HepG2 (cell line): ENCODE measurements at regions not wholly inside any gene's neighbourhood (a gene's known extent, or its start where the extent isn't known, plus 50 kb on each side); places are given as distances from the start of the nearest gene placed in this dataset.

Experiments used
- ATAC-seq: fragments of 200-7000 bp; cut with Tn5 transposase; 3 replicates; pipeline ENCODE4 v1.9.1; 2020; ENCODE audit warnings: mild to moderate bottlenecking, moderate library complexity
- BruUV-seq: library from RNA; stranded (reverse); fragments of 400-500 nt; replicated peaks from 2 replicates; lab custom pipeline; 2021; lab: Mats Ljungman, UMichigan
- CTCF ChIA-PET: fragments of 300-600 bp; formaldehyde crosslinking; extraction: SDS; loops from one replicate; lab custom pipeline; 2021; ENCODE audit warnings: low total read pairs, inconsistent platforms, low intra/inter-chr PET ratio; lab: Yijun Ruan, JAX
- POLR2A ChIA-PET: fragments of 350-600 bp; sonication (Branson Sonifier 250); formaldehyde crosslinking; loops from one replicate; lab custom pipeline; 2020; ENCODE audit warnings: antibody characterized with exemption, inconsistent platforms; lab: Yijun Ruan, JAX
- DNase-seq: peaks from one replicate; pipeline ENCODE4 v3.0.0-alpha.2; 2015; ENCODE audit warnings: low spot score
- FAIRE-seq: peaks from 3 replicates; lab custom pipeline; 2011; peaks lifted over from hg19 to GRCh38; lab: Jason Lieb, UNC
- H2AFZ ChIP-seq: one replicate; pipeline ENCODE4 v1.6.1; 2011; ENCODE audit warnings: low read length, inconsistent platforms
- H3K27ac ChIP-seq: fragments of 300-600 bp; 3 replicates; pipeline ENCODE4 v1.8.0; 2011; ENCODE audit warnings: mixed run types, mild to moderate bottlenecking, mixed read lengths, low read length, inconsistent platforms; ENCODE audit not compliant: insufficient read depth; ENCODE audit errors: extremely low read length
- H3K27me3 ChIP-seq, 2 experiments: fragments of 200-600 bp in 1 of 2; 2 replicates in 1 of 2; 3 replicates in 1 of 2; pipeline versions ENCODE4 v1.6.0 to v1.8.0; 2011; ENCODE audit warnings: low read length in 2 of 2, mild to moderate bottlenecking in 2 of 2, moderate library complexity in 2 of 2, inconsistent platforms in 1 of 2; ENCODE audit not compliant: insufficient read depth in 2 of 2, control insufficient read depth in 1 of 2
- H3K36me3 ChIP-seq, 2 experiments: fragments of 200-600 bp in 1 of 2; replicated peaks in 1 of 2; 2 replicates in 1 of 2; 3 replicates in 1 of 2; pipeline versions ENCODE4 v1.5.1 to v1.8.0; 2011; ENCODE audit warnings: low read length in 2 of 2, inconsistent platforms in 1 of 2; ENCODE audit not compliant: insufficient read depth in 2 of 2, control insufficient read depth in 1 of 2
- H3K4me1 ChIP-seq: 2 replicates; pipeline ENCODE4 v1.5.1; 2012; ENCODE audit warnings: low read length, inconsistent platforms; ENCODE audit not compliant: insufficient read depth
- H3K4me2 ChIP-seq: 2 replicates; pipeline ENCODE4 v1.6.0; 2011; ENCODE audit warnings: low read depth, low read length, inconsistent platforms
- H3K4me3 ChIP-seq, 3 experiments: fragments of 200-600 bp in 1 of 3; sonication (generic), shearing (Covaris generic) in 1 of 3; replicated peaks in 1 of 3; 2 replicates each; pipeline ENCODE4 v1.5.1; 2011 to 2016; ENCODE audit warnings: low read length in 3 of 3, inconsistent platforms in 2 of 3, low read depth in 2 of 3, mild to moderate bottlenecking in 2 of 3, control low read depth in 1 of 3, mixed read lengths in 1 of 3; ENCODE audit not compliant: insufficient read depth in 1 of 3
- H3K79me2 ChIP-seq: one replicate; pipeline ENCODE4 v1.6.1; 2011; ENCODE audit warnings: low read length, inconsistent platforms; ENCODE audit not compliant: insufficient read depth
- H3K9ac ChIP-seq: 2 replicates; pipeline ENCODE4 v1.6.0; 2011; ENCODE audit warnings: mild to moderate bottlenecking, low read depth, low read length, inconsistent platforms; ENCODE audit not compliant: insufficient read depth
- H3K9me3 ChIP-seq: 2 replicates; pipeline ENCODE4 v1.5.1; 2012; ENCODE audit warnings: mild to moderate bottlenecking, low read length
- H4K20me1 ChIP-seq: 2 replicates; pipeline ENCODE4 v1.6.0; 2011; ENCODE audit warnings: inconsistent platforms, mild to moderate bottlenecking, low read length, moderate library complexity; ENCODE audit not compliant: insufficient read depth
- CEBPG ChIP-seq: IDR thresholded peaks from 2 replicates; pipeline ENCODE4 v1.6.1; 2016
- GATA4 ChIP-seq: sonication (generic); IDR thresholded peaks from 2 replicates; pipeline ENCODE4 v1.6.1; 2016; ENCODE audit warnings: antibody characterized with exemption, low read depth, borderline replicate concordance
- GFI1 ChIP-seq: sonication (generic); formaldehyde crosslinking; IDR thresholded peaks from 2 replicates; pipeline ENCODE4 v1.5.0; 2020; ENCODE audit warnings: missing genetic modification reagents, mild to moderate bottlenecking, borderline replicate concordance
- GRHL1 ChIP-seq: sonication (generic); formaldehyde crosslinking; conservative IDR thresholded peaks from 2 replicates; pipeline ENCODE4 v1.8.0; 2022; ENCODE audit warnings: missing genetic modification reagents
- HOXA3 ChIP-seq: sonication (generic); formaldehyde crosslinking; IDR thresholded peaks from 2 replicates; pipeline ENCODE4 v1.5.0; 2020; ENCODE audit warnings: missing genetic modification reagents
- KLF13 ChIP-seq: sonication (generic); formaldehyde crosslinking; IDR thresholded peaks from 2 replicates; pipeline ENCODE4 v1.4.0; 2020; ENCODE audit warnings: mild to moderate bottlenecking, missing genetic modification reagents
- MIER3 ChIP-seq: IDR thresholded peaks from 2 replicates; pipeline ENCODE4 v1.6.1; 2016; ENCODE audit warnings: missing compliant biosample characterization, borderline replicate concordance
- PBX2 ChIP-seq: IDR thresholded peaks from 2 replicates; pipeline ENCODE4 v1.6.1; 2016; ENCODE audit warnings: control low read depth
- STAT5B ChIP-seq: sonication (generic); formaldehyde crosslinking; IDR thresholded peaks from 2 replicates; pipeline ENCODE4 v1.4.0; 2020; ENCODE audit warnings: missing genetic modification reagents
- SUZ12 ChIP-seq: fragments of 150-350 bp; IDR thresholded peaks from 2 replicates; pipeline ENCODE4 v1.6.1; 2014; ENCODE audit warnings: low read depth, low read length
- ZBTB49 ChIP-seq: sonication (generic); formaldehyde crosslinking; IDR thresholded peaks from 2 replicates; pipeline ENCODE4 v1.4.0; 2020; ENCODE audit warnings: missing genetic modification reagents, borderline replicate concordance
- ZNF225 ChIP-seq: sonication (generic); formaldehyde crosslinking; IDR thresholded peaks from 2 replicates; pipeline ENCODE4 v1.4.0; 2020; ENCODE audit warnings: mild to moderate bottlenecking, missing genetic modification reagents
- ZNF337 ChIP-seq: sonication (generic); formaldehyde crosslinking; IDR thresholded peaks from 2 replicates; pipeline ENCODE4 v1.5.1; 2020; ENCODE audit warnings: missing genetic modification reagents, low read depth, mild to moderate bottlenecking, borderline replicate concordance
- ZNF484 ChIP-seq: sonication (generic); formaldehyde crosslinking; IDR thresholded peaks from 2 replicates; pipeline ENCODE4 v1.5.1; 2020; ENCODE audit warnings: mild to moderate bottlenecking, low read depth, missing genetic modification reagents, borderline replicate concordance
- ZNF589 ChIP-seq: sonication (generic); formaldehyde crosslinking; conservative IDR thresholded peaks from 2 replicates; pipeline ENCODE4 v1.8.0; 2022; ENCODE audit warnings: mild to moderate bottlenecking, moderate library complexity, missing genetic modification reagents
- ZNF652 ChIP-seq: IDR thresholded peaks from 2 replicates; pipeline ENCODE4 v1.6.1; 2016; ENCODE audit warnings: low read depth, borderline replicate concordance
- ZNF775 ChIP-seq: sonication (generic); formaldehyde crosslinking; IDR thresholded peaks from 2 replicates; pipeline ENCODE4 v1.4.0; 2020; ENCODE audit warnings: missing genetic modification reagents, mild to moderate bottlenecking, moderate library complexity, borderline replicate concordance
- ZNF841 ChIP-seq: sonication (generic); formaldehyde crosslinking; IDR thresholded peaks from 2 replicates; pipeline ENCODE4 v1.8.1; 2023; ENCODE audit warnings: missing genetic modification reagents, borderline replicate concordance
- ZSCAN21 ChIP-seq: sonication (generic); formaldehyde crosslinking; IDR thresholded peaks from 2 replicates; pipeline ENCODE4 v1.8.0; 2022; ENCODE audit warnings: mild to moderate bottlenecking, missing genetic modification reagents, moderate library complexity, borderline replicate concordance
- ZSCAN22 ChIP-seq: sonication (generic); formaldehyde crosslinking; IDR thresholded peaks from 2 replicates; pipeline ENCODE4 v1.4.0; 2020; ENCODE audit warnings: mild to moderate bottlenecking, missing genetic modification reagents
- WGBS: methylation state at CpG from one replicate; pipeline ENCODE4 v1.1.6; 2017; ENCODE audit warnings: low lambda C conversion rate; 5-methylcytosine and 5-hydroxymethylcytosine counted together
- in situ Hi-C: cut with HindIII; loops from 2 replicates; pipeline ENCODE4 v1.10.0; 2017; ENCODE audit warnings: low pct_unique_long_range_greater_than_20kb; ENCODE audit not compliant: extremely low pct_ligation_motif_present
- intact Hi-C: fragments of 100-400 bp; cut with micrococcal nuclease; formaldehyde crosslinking; loops from one replicate; pipeline ENCODE4 v1.10.0; 2022; ENCODE audit not compliant: unreplicated experiment

- Histone ChIP-seq H3K27ac (no peak overlapping the region), H3K4me1 (no peaks in the 10 kb centered on the region), H3K36me3 (no peaks in the 10 kb centered on the region), H3K79me2 (no peaks in the 10 kb centered on the region), H2AFZ (no peak overlapping the region), H3K27me3 (no peaks in the 10 kb centered on the region)
- intact Hi-C loops, result no loop called here
- TF ChIP-seq MIER3, result no peak
- no peak for TF ChIP-seq GRHL1 (CRISPR knock-in tag)
- no peak for TF ChIP-seq ZNF841 (CRISPR knock-in tag)
- no peak for TF ChIP-seq ZNF652 (CRISPR knock-in tag)
- no peak for TF ChIP-seq ZNF225
- no peak for TF ChIP-seq ZNF337 (CRISPR knock-in tag)
- no peak for TF ChIP-seq GFI1 (CRISPR knock-in tag)
- no peak for TF ChIP-seq STAT5B (CRISPR knock-in tag)
- TF ChIP-seq KLF13 (CRISPR knock-in tag), result no peak
- no peak for TF ChIP-seq SUZ12
- no peak for TF ChIP-seq HOXA3 (CRISPR knock-in tag)
- TF ChIP-seq ZNF589 (CRISPR knock-in tag), result no peak
- TF ChIP-seq PBX2 (CRISPR knock-in tag), result no peak
- no peak for TF ChIP-seq GATA4
- TF ChIP-seq ZBTB49 (CRISPR knock-in tag), result no peak
- TF ChIP-seq ZNF775 (CRISPR knock-in tag), result no peak
- no peak for TF ChIP-seq CEBPG (CRISPR knock-in tag)
- no peak for TF ChIP-seq ZNF484 (CRISPR knock-in tag)
- no peak for TF ChIP-seq ZSCAN21
- TF ChIP-seq ZSCAN22 (CRISPR knock-in tag), result no peak
- TF ChIP-seq, all 625 proteins: peak for 0
- 6% methylated on average over 5 of the region's 5 CpGs for WGBS
- ChIA-PET CTCF (no interaction called here), POLR2A (no interaction called here)
- ATAC-seq (no peak), DNase-seq (no peak), FAIRE-seq (no peak)
- Histone ChIP-seq H3K9me3 (peaks cover 68% of the 10 kb centered on the region), H3K9ac (no peak overlapping the region), H3K4me2 (no peak overlapping the region), H4K20me1 (no peaks in the 10 kb centered on the region), H3K4me3 (no peak overlapping the region)
- no TSS peak for BruUV-seq
- in situ Hi-C loops, result no loop called here
Measured at GRCh38 chr12:83758888-83759631, 1072.4 kb downstream of the TMTC2 start.
